ENCODE measurements at regions not wholly inside any gene's neighbourhood (a gene's known extent, or its start where the extent isn't known, plus 50 kb on each side); places are given as distances from the start of the nearest gene placed in this dataset.
A peak's percentile ranks its signal among the peaks of the same experiment; 100 is the strongest.

DNA sequence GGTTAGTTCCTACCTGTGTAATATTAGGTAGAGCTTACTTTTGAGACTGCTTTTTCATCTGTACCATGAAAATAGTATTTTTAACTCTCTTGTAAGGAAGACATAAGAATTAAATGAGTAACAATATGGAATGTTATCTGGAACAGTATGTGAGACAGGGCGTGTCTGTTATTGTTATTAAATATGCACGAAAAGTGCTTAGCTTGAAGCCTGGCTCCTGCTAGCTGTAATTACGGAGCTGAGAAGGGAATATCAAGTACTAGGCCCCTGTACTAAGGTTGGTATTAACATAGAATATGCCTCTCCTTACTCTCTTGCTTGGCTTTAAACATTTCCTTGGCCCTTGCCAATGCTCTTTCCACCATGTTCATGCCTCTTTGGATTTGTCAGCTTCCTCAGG, 194.0 kb downstream of the FAM76B start:
- Mint-ChIP-seq H3K4me1 (peaks cover 2 to 9% of the 10 kb centered on the region in 2 donors), H3K4me3 (no peak overlapping the region), H3K27ac (no peak overlapping the region), H3K27me3 (no peaks in the 10 kb centered on the region), H3K9me3 (peaks cover 0 to 1% of the 10 kb centered on the region in 2 donors), H3K36me3 (no peaks in the 10 kb centered on the region)
- no peak for DNase-seq
- no peak for ATAC-seq (replicated peaks)

DNA sequence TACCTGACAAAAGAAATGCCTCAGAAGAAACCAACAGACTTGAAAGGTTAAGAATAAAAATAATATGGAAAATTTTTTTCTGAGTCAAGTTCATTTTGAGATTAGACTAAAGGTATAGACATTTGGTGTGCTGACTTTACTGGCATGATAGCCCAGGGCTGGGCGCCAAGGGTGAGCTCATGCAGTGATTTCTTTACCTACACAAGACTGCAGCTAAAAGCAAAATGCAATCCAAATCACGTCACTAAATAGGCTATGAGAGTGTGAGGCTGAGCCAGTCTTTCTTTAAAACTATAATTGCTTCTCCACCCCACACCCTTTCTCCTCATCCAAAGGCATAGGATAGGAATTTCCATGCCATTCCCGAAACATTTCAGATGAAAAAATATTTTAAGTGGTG, 196.5 kb downstream of the FAM76B start:
- DNase-seq (no peak), ATAC-seq (replicated peaks) (no peak)
- Mint-ChIP-seq H3K27ac (no peak overlapping the region), H3K36me3 (no peaks in the 10 kb centered on the region), H3K9me3 (peaks cover 0 to 1% of the 10 kb centered on the region in 2 donors), H3K4me1 (no peaks in the 10 kb centered on the region), H3K4me3 (no peak overlapping the region), H3K27me3 (no peaks in the 10 kb centered on the region)

DNA sequence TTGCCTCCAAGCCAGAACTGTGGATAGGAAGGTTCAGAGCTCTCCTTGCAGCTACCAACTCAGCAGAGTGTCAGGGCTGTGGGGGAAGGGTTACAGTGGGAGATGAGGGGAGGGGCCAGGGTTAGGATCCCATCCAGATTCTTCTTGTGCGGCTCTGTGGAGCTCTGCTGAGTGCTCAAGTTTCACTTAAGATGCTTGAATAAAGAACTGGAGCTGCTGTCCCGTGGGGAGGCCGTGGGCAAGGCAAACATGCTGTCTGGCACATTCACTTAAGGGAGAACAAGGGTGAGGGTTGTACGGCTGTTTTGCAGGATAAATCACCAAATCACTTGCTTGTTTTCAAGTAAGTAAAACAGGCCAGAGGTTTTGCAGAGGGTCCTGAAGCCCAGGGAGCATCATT, 197.1 kb downstream of the FAM76B start:
- Mint-ChIP-seq H3K36me3 (no peaks in the 10 kb centered on the region), H3K4me1 (no peaks in the 10 kb centered on the region), H3K27ac (no peak overlapping the region), H3K27me3 (no peaks in the 10 kb centered on the region), H3K4me3 (no peak overlapping the region), H3K9me3 (peaks cover 0 to 1% of the 10 kb centered on the region in 2 donors)
- DNase-seq (no peak), ATAC-seq (replicated peaks) (no peak)

- no peak overlapping the region for H3K4me3 Mint-ChIP-seq
- peaks cover 0 to 1% of the 10 kb centered on the region in 2 donors for H3K9me3 Mint-ChIP-seq
- no peak overlapping the region for H3K27ac Mint-ChIP-seq
- DNase-seq, result no peak
- H3K36me3 Mint-ChIP-seq, result no peaks in the 10 kb centered on the region
- ATAC-seq (replicated peaks), result no peak
- H3K27me3 Mint-ChIP-seq, result no peaks in the 10 kb centered on the region
- peaks cover 0 to under 1% of the 10 kb centered on the region in 2 donors for H3K4me1 Mint-ChIP-seq
These were observed 199.5 kb downstream of the FAM76B start for GRCh38 chr11:95589893-95590612.

GRCh38 chr11:95588821-95589220, 200.8 kb downstream of the FAM76B start:
- no peaks in the 10 kb centered on the region for H3K36me3 Mint-ChIP-seq
- no peak overlapping the region for H3K4me3 Mint-ChIP-seq
- DNase-seq (no peak), ATAC-seq (replicated peaks) (no peak)
- H3K4me1 Mint-ChIP-seq, result peaks cover 5% of the 10 kb centered on the region in 2 donors
- H3K27me3 Mint-ChIP-seq, result no peaks in the 10 kb centered on the region
- H3K9me3 Mint-ChIP-seq, result peaks cover 0 to 1% of the 10 kb centered on the region in 2 donors
- H3K27ac Mint-ChIP-seq, result no peak overlapping the region

DNA sequence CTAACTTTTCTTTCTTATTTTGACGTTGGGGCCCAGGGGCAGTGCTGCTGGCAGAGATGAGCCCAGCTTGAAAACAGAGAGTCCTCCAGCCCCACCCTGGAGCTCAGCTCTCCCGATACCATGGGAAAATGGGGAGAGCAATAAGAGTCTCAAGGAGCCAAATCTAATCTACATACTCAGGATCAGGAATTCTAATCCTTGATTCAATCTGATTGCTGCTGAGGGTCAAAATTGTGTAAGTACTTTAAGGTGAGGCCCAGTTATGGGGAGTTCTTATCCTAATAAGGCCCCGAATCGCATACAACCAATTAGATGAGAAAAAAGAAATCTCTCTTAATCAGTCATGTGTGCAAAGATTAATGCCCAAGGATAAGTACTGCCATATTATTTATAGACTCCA, 202.9 kb downstream of the FAM76B start:
- Mint-ChIP-seq H3K4me3 (no peak overlapping the region), H3K27ac (no peak overlapping the region), H3K36me3 (no peaks in the 10 kb centered on the region), H3K4me1 (peaks cover 5% of the 10 kb centered on the region in 2 donors), H3K9me3 (peaks cover 0 to 1% of the 10 kb centered on the region in 2 donors), H3K27me3 (no peaks in the 10 kb centered on the region)
- DNase-seq (no peak), ATAC-seq (replicated peaks) (no peak)

- H3K9me3 Mint-ChIP-seq, result peaks cover 0 to 1% of the 10 kb centered on the region in 2 donors
- no peak overlapping the region for H3K27ac Mint-ChIP-seq
- no peaks in the 10 kb centered on the region for H3K27me3 Mint-ChIP-seq
- no peak for ATAC-seq (replicated peaks)
- H3K4me3 Mint-ChIP-seq, result no peak overlapping the region
- DNase-seq, result no peak
- peaks cover 5% of the 10 kb centered on the region in 2 donors for H3K4me1 Mint-ChIP-seq
- H3K36me3 Mint-ChIP-seq, result no peaks in the 10 kb centered on the region
These were observed 203.4 kb downstream of the FAM76B start for GRCh38 chr11:95586155-95586554.

DNA sequence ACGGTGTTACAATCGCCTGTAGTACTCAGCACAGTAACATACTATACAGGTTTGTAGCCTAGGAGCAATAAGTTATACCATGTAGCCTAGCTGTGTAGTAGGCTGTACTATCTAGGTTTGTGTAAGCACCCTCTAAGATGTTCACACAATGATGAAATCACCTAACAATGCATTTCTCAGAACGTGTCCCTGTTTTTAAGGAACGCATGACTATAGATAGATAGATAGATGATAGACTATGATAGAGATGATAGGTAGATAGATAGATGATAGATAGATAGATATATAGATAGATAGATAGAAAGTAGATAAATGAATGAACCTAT, 203.9 kb downstream of the FAM76B start:
- Mint-ChIP-seq H3K27me3 (no peaks in the 10 kb centered on the region), H3K4me1 (peaks cover 5% of the 10 kb centered on the region in 2 donors), H3K36me3 (no peaks in the 10 kb centered on the region), H3K4me3 (no peak overlapping the region), H3K9me3 (peaks cover 0 to 3% of the 10 kb centered on the region in 2 donors), H3K27ac (no peak overlapping the region)
- ATAC-seq (replicated peaks) (no peak), DNase-seq (no peak)

GRCh38 chr11:95585069-95585751, 204.4 kb downstream of the FAM76B start:
- peaks cover 0 to 3% of the 10 kb centered on the region in 2 donors for H3K9me3 Mint-ChIP-seq
- DNase-seq (no peak), ATAC-seq (replicated peaks) (no peak)
- no peak overlapping the region for H3K4me3 Mint-ChIP-seq
- H3K36me3 Mint-ChIP-seq, result no peaks in the 10 kb centered on the region
- no peak overlapping the region for H3K27ac Mint-ChIP-seq
- H3K4me1 Mint-ChIP-seq, result peaks cover 5% of the 10 kb centered on the region in 2 donors
- no peaks in the 10 kb centered on the region for H3K27me3 Mint-ChIP-seq

GRCh38 chr11:95584589-95584988, 205.0 kb downstream of the FAM76B start:
- peaks cover 0 to 6% of the 10 kb centered on the region in 2 donors for H3K9me3 Mint-ChIP-seq
- peaks cover 5% of the 10 kb centered on the region in 2 donors for H3K4me1 Mint-ChIP-seq
- no peaks in the 10 kb centered on the region for H3K36me3 Mint-ChIP-seq
- ATAC-seq (replicated peaks) (peak; percentile 62 to 82), DNase-seq (no peak)
- H3K27ac Mint-ChIP-seq, result no peak overlapping the region
- H3K27me3 Mint-ChIP-seq, result no peaks in the 10 kb centered on the region
- no peak overlapping the region for H3K4me3 Mint-ChIP-seq

GRCh38 chr11:95584180-95584579, 205.4 kb downstream of the FAM76B start:
- Mint-ChIP-seq H3K9me3 (peaks cover 0 to 8% of the 10 kb centered on the region in 2 donors), H3K27me3 (no peaks in the 10 kb centered on the region), H3K27ac (no peak overlapping the region), H3K4me1 (peaks cover 5% of the 10 kb centered on the region in 2 donors), H3K36me3 (no peaks in the 10 kb centered on the region), H3K4me3 (no peak overlapping the region)
- DNase-seq (no peak), ATAC-seq (replicated peaks) (peak in 1 of 2 donors; percentile 38)

- ATAC-seq (replicated peaks), result peak; percentile 97 to 99
- peaks cover 11 to 18% of the 10 kb centered on the region in 2 donors for H3K4me1 Mint-ChIP-seq
These were observed 211.7 kb downstream of the FAM76B start for GRCh38 chr11:95577716-95578460.

DNA sequence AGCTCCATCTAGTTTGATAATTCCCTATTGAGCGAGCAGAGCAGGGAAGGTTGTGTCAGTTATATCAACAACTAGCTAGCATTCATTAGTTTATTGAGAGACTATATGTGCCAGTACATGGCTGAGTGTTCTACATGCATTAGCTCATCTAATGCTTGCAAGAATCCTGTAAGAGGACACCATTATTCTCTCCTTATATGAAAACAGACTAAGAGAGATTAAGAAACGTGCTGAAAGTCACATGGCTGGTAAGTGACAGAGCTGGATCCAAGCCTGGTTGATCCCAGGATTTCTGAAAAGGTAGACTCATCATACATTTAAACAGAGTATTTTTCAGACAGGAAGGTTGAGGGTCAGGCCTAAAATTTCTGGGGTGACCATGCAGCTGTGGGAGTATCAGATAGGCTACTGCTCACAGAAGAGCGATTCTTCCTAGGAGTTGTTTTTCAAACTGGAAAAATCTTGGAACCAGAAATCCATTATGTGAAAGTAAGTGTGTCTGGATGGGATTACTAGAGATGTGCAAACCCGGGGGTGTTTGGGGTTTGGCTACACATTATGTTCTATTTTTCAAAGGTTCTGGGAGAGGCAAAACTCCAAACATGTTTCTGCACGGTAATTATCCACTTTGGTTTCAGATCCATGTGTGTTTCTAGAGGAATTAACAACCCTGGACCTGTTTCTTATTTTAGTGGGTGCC, 213.3 kb downstream of the FAM76B start:
- Mint-ChIP-seq H3K4me3 (no peak overlapping the region), H3K4me1 (peaks cover 11 to 18% of the 10 kb centered on the region in 2 donors), H3K9me3 (peaks cover 0 to 6% of the 10 kb centered on the region in 2 donors), H3K27ac (peak overlapping the region; percentile 9), H3K27me3 (no peaks in the 10 kb centered on the region), H3K36me3 (no peaks in the 10 kb centered on the region)
- DNase-seq (no peak), ATAC-seq (replicated peaks) (no peak)

More at GRCh38 chr11:95577716-95578460, 211.7 kb downstream of the FAM76B start:
- Mint-ChIP-seq H3K27me3 (no peaks in the 10 kb centered on the region), H3K9me3 (peaks cover 0 to 6% of the 10 kb centered on the region in 2 donors), H3K27ac (peak overlapping the region; percentile 82), H3K36me3 (no peaks in the 10 kb centered on the region), H3K4me3 (no peak overlapping the region)
- DNase-seq, result no peak

DNA sequence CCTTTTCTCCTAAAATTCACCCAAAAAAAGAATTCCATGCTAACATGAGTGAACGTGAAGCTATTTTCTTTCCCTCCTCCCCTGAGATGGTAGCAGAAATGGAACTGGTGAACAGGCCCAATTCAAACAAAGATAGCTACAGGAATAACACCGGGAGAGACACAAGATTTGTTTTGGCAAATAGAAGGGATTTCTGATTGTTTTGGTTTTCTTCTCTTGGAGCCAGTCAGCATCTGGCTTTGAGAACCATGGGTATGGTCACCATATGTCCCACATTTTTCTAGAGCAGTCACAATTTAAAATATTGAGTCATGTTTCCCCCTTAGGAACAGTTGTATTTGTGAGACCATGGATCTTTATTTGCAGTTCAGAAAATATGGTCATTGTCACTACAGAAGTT, 214.1 kb downstream of the FAM76B start:
- Mint-ChIP-seq H3K27me3 (peaks cover 0 to 5% of the 10 kb centered on the region in 2 donors), H3K9me3 (peaks cover 0 to 5% of the 10 kb centered on the region in 2 donors), H3K4me1 (peaks cover 11 to 18% of the 10 kb centered on the region in 2 donors), H3K4me3 (no peak overlapping the region), H3K36me3 (no peaks in the 10 kb centered on the region), H3K27ac (no peak overlapping the region)
- ATAC-seq (replicated peaks), result no peak
- no peak for DNase-seq
